ENCODE measurements at regions not wholly inside any gene's neighbourhood (a gene's known extent, or its start where the extent isn't known, plus 50 kb on each side); places are given as distances from the start of the nearest gene placed in this dataset.
"Not testable (repeated sequence)": the region's sequence is repeated elsewhere in the genome, so short reads cannot be mapped to it uniquely, and the experiment has no call there.

GRCh38 chr12:38016602-38017001 lies 300.0 kb upstream of the ALG10B start:
- no peak for DNase-seq

- DNase-seq, result no peak
Measured at GRCh38 chr12:38025916-38026315, 290.7 kb upstream of the ALG10B start.

- no peak for DNase-seq
Measured at GRCh38 chr12:38053113-38053512, 263.5 kb upstream of the ALG10B start.

- DNase-seq, result no peak
Measured at GRCh38 chr12:38053655-38054464, 262.7 kb upstream of the ALG10B start.

GRCh38 chr12:38056701-38057689 lies 259.6 kb upstream of the ALG10B start:
- DNase-seq, result no peak

- no peak for DNase-seq
Measured at GRCh38 chr12:38099686-38100085, 216.9 kb upstream of the ALG10B start.

- DNase-seq, result no peak
Measured at GRCh38 chr12:38101753-38102152, 214.8 kb upstream of the ALG10B start.

- DNase-seq, result no peak
Measured at GRCh38 chr12:38102197-38102596, 214.4 kb upstream of the ALG10B start.

GRCh38 chr12:38110026-38110699 lies 206.4 kb upstream of the ALG10B start:
- no peak for DNase-seq

GRCh38 chr12:38113991-38114390 lies 202.6 kb upstream of the ALG10B start:
- DNase-seq, result no peak

- no peak for DNase-seq
Measured at GRCh38 chr12:38116968-38117367, 199.6 kb upstream of the ALG10B start.

- DNase-seq, result no peak
Measured at GRCh38 chr12:38118632-38119031, 197.9 kb upstream of the ALG10B start.

GRCh38 chr12:38120438-38120837 lies 196.1 kb upstream of the ALG10B start:
- DNase-seq, result no peak

- not testable (repeated sequence) for DNase-seq
Measured at GRCh38 chr12:38123028-38123427, 193.5 kb upstream of the ALG10B start.

GRCh38 chr12:38123566-38124246 lies 192.9 kb upstream of the ALG10B start:
- no peak for DNase-seq

- no peak for DNase-seq
Measured at GRCh38 chr12:38124247-38125012, 192.1 kb upstream of the ALG10B start.

GRCh38 chr12:38132139-38132538 lies 184.4 kb upstream of the ALG10B start:
- no peak for DNase-seq

- DNase-seq, result no peak
Measured at GRCh38 chr12:38137287-38137686, 179.3 kb upstream of the ALG10B start.

- no peak for DNase-seq
Measured at GRCh38 chr12:38137716-38138115, 178.9 kb upstream of the ALG10B start.

GRCh38 chr12:38138225-38139221 lies 178.1 kb upstream of the ALG10B start:
- peak; percentile 44 for DNase-seq
